SIG-M5 treated with dmso at 0.1 percent for 504 hours (cell line): ENCODE measurements at regions not wholly inside any gene's neighbourhood (a gene's known extent, or its start where the extent isn't known, plus 50 kb on each side); places are given as distances from the start of the nearest gene placed in this dataset.
"Not testable (repeated sequence)": the region's sequence is repeated elsewhere in the genome, so short reads cannot be mapped to it uniquely, and the experiment has no call there.

Experiments
- DNase-seq: peaks from one replicate; lab custom pipeline; 2025; ENCODE audit not compliant: unreplicated experiment; lab: John Stamatoyannopoulos, UW

GRCh38 chr10:94124147-94124546 is 130.4 kb downstream of the PLCE1 start:
- DNase-seq: not testable (repeated sequence)

- DNase-seq: not testable (repeated sequence)
Measured at GRCh38 chr10:94125268-94125667, 131.5 kb downstream of the PLCE1 start.

GRCh38 chr10:94125856-94126255 is 132.1 kb downstream of the PLCE1 start:
- DNase-seq: no peak

GRCh38 chr10:94129393-94130130 is 135.8 kb downstream of the PLCE1 start:
- no peak for DNase-seq

GRCh38 chr10:94131885-94132284 is 138.2 kb downstream of the PLCE1 start:
- DNase-seq: no peak

GRCh38 chr10:94133239-94133638 is 139.5 kb downstream of the PLCE1 start:
- no peak for DNase-seq

GRCh38 chr10:94137747-94138146 is 144.0 kb downstream of the PLCE1 start:
- DNase-seq: no peak

GRCh38 chr10:94138391-94138790 is 144.7 kb downstream of the PLCE1 start:
- DNase-seq: no peak

- no peak for DNase-seq
Measured at GRCh38 chr10:94143261-94143660, 149.5 kb downstream of the PLCE1 start.

- no peak for DNase-seq
Measured at GRCh38 chr10:94146313-94146712, 152.6 kb downstream of the PLCE1 start.

GRCh38 chr10:94146746-94147145 is 153.0 kb downstream of the PLCE1 start:
- no peak for DNase-seq

- no peak for DNase-seq
Measured at GRCh38 chr10:94149702-94150101, 156.0 kb downstream of the PLCE1 start.

- DNase-seq: no peak
Measured at GRCh38 chr10:94150541-94151184, 156.9 kb downstream of the PLCE1 start.

GRCh38 chr10:94155722-94156271 is 162.1 kb downstream of the PLCE1 start:
- no peak for DNase-seq

- DNase-seq: no peak
Measured at GRCh38 chr10:94156453-94156852, 162.7 kb downstream of the PLCE1 start.

GRCh38 chr10:94165158-94165611 is 171.5 kb downstream of the PLCE1 start:
- DNase-seq: peak; percentile 0

GRCh38 chr10:94172332-94172731 is 178.6 kb downstream of the PLCE1 start:
- DNase-seq: no peak

GRCh38 chr10:94173594-94173993 is 179.9 kb downstream of the PLCE1 start:
- no peak for DNase-seq

- no peak for DNase-seq
Measured at GRCh38 chr10:94174838-94175237, 181.1 kb downstream of the PLCE1 start.

GRCh38 chr10:94178475-94179253 is 184.1 kb downstream of the NOC3L start:
- no peak for DNase-seq

GRCh38 chr10:94180576-94180975 is 182.2 kb downstream of the NOC3L start:
- no peak for DNase-seq
